Fibroblast of lung (primary cell): ENCODE measurements at regions not wholly inside any gene's neighbourhood (a gene's known extent, or its start where the extent isn't known, plus 50 kb on each side); places are given as distances from the start of the nearest gene placed in this dataset.

ENCODE experiments used
- DNase-seq, 2 donors: peaks; one replicate each; pipeline versions ENCODE4 v3.0.0 to v3.0.0-alpha.2; 2010; ENCODE audit warnings: low read depth in 2 of 2
- H2AFZ ChIP-seq: 2 replicates; pipeline ENCODE4 v1.5.1; 2012; ENCODE audit warnings: low read length, control low read depth, inconsistent platforms
- H3K27ac ChIP-seq: 2 replicates; pipeline ENCODE4 v1.5.1; 2011; ENCODE audit warnings: low read length, control low read depth; ENCODE audit not compliant: insufficient read depth
- H3K27me3 ChIP-seq: 2 replicates; pipeline ENCODE4 v1.5.1; 2011; ENCODE audit warnings: mild to moderate bottlenecking, low read length; ENCODE audit not compliant: control insufficient read depth, insufficient read depth
- H3K36me3 ChIP-seq: 2 replicates; pipeline ENCODE4 v1.5.1; 2011; ENCODE audit warnings: low read length; ENCODE audit not compliant: control insufficient read depth, insufficient read depth
- H3K4me1 ChIP-seq: 2 replicates; pipeline ENCODE4 v1.5.1; 2011; ENCODE audit warnings: low read length; ENCODE audit not compliant: control insufficient read depth, insufficient read depth; ENCODE audit errors: extremely low read depth
- H3K4me2 ChIP-seq: 2 replicates; pipeline ENCODE4 v1.5.1; 2011; ENCODE audit warnings: low read length, control low read depth; ENCODE audit not compliant: insufficient read depth; ENCODE audit errors: extremely low read depth
- H3K4me3 ChIP-seq, 4 experiments: fragments of 200-600 bp in 1 of 4; sonication (generic) in 1 of 4; replicated peaks in 1 of 4; 2 replicates each; pipeline ENCODE4 v1.5.1; 2011 to 2016; ENCODE audit warnings: low read length in 4 of 4, low read depth in 3 of 4, mild to moderate bottlenecking in 3 of 4, control low read depth in 2 of 4, inconsistent platforms in 1 of 4, mixed read lengths in 1 of 4; ENCODE audit not compliant: insufficient read depth in 1 of 4; ENCODE audit errors: control extremely low read depth in 1 of 4
- H3K79me2 ChIP-seq: 2 replicates; pipeline ENCODE4 v1.5.1; 2012; ENCODE audit warnings: mild to moderate bottlenecking, low read length, inconsistent platforms; ENCODE audit not compliant: control insufficient read depth, insufficient read depth
- H3K9ac ChIP-seq: 2 replicates; pipeline ENCODE4 v1.5.1; 2011; ENCODE audit warnings: mild to moderate bottlenecking, low read length, control low read depth; ENCODE audit not compliant: insufficient read depth
- H3K9me3 ChIP-seq: 2 replicates; pipeline ENCODE4 v1.5.1; 2012; ENCODE audit warnings: low read depth, low read length; ENCODE audit not compliant: control insufficient read depth, insufficient read depth
- H4K20me1 ChIP-seq: 2 replicates; pipeline ENCODE4 v1.5.1; 2011; ENCODE audit warnings: low read length; ENCODE audit not compliant: control insufficient read depth, insufficient read depth; ENCODE audit errors: extremely low read depth
- CTCF ChIP-seq, 2 donors: IDR thresholded peaks in 1 of 2; conservative IDR thresholded peaks in 1 of 2; 1 replicate in 1 of 2; 2 replicates in 1 of 2; pipeline ENCODE4 v1.5.1; 2011 to 2012; ENCODE audit warnings: low read length in 2 of 2, control low read depth in 1 of 2, inconsistent platforms in 1 of 2, low read depth in 1 of 2, mild to moderate bottlenecking in 1 of 2
- EZH2 ChIP-seq: IDR thresholded peaks from 2 replicates; pipeline ENCODE4 v1.5.1; 2012; ENCODE audit warnings: low read length, control low read depth, mild to moderate bottlenecking; ENCODE audit errors: missing control alignments

GRCh38 chr4:74624351-74625151, 169.8 kb downstream of the BTC start:
- no peak for TF ChIP-seq CTCF (conservative IDR thresholded peaks at IDR 0.05 in 1 of 2, IDR thresholded peaks at IDR 0.05 in 1 of 2; ENCODE audit: low read depth in 1 of 2, low read length in 2 of 2)
- TF ChIP-seq EZH2: no peak
- H4K20me1 ChIP-seq: no peaks in the 10 kb centered on the region
- no peak overlapping the region for H2AFZ ChIP-seq
- peak overlapping the region; percentile 48 for H3K4me2 ChIP-seq
- H3K27ac ChIP-seq: no peak overlapping the region
- DNase-seq: peak; percentile 95 to 98
- H3K9ac ChIP-seq: no peak overlapping the region
- no peaks in the 10 kb centered on the region for H3K27me3 ChIP-seq
- no peak overlapping the region for H3K4me3 ChIP-seq
- no peaks in the 10 kb centered on the region for H3K36me3 ChIP-seq
- H3K9me3 ChIP-seq: no peaks in the 10 kb centered on the region
- peaks cover 14% of the 10 kb centered on the region for H3K4me1 ChIP-seq
- H3K79me2 ChIP-seq: no peaks in the 10 kb centered on the region

- Histone ChIP-seq H3K27me3 (no peaks in the 10 kb centered on the region), H3K36me3 (no peaks in the 10 kb centered on the region), H4K20me1 (no peaks in the 10 kb centered on the region), H2AFZ (no peak overlapping the region), H3K4me3 (no peak overlapping the region), H3K79me2 (no peaks in the 10 kb centered on the region), H3K9ac (no peak overlapping the region), H3K27ac (no peak overlapping the region), H3K4me2 (no peak overlapping the region), H3K9me3 (no peaks in the 10 kb centered on the region), H3K4me1 (peaks cover 11% of the 10 kb centered on the region)
- TF ChIP-seq EZH2 (no peak), CTCF (conservative IDR thresholded peaks at IDR 0.05 in 1 of 2, IDR thresholded peaks at IDR 0.05 in 1 of 2; ENCODE audit: low read depth in 1 of 2, low read length in 2 of 2) (no peak)
- no peak for DNase-seq
Observed at GRCh38 chr4:74625981-74626380, 168.3 kb downstream of the BTC start.

- H3K27me3 ChIP-seq: no peaks in the 10 kb centered on the region
- H3K4me2 ChIP-seq: no peak overlapping the region
Observed at GRCh38 chr4:74627093-74627492, 167.2 kb downstream of the BTC start.

More at GRCh38 chr4:74627093-74627492, 167.2 kb downstream of the BTC start:
- Histone ChIP-seq H2AFZ (no peak overlapping the region), H3K9me3 (no peaks in the 10 kb centered on the region), H3K4me1 (peaks cover 11% of the 10 kb centered on the region), H3K4me3 (no peak overlapping the region), H3K36me3 (no peaks in the 10 kb centered on the region), H3K79me2 (no peaks in the 10 kb centered on the region), H3K9ac (no peak overlapping the region), H4K20me1 (no peaks in the 10 kb centered on the region), H3K27ac (no peak overlapping the region)
- DNase-seq: no peak
- TF ChIP-seq CTCF (conservative IDR thresholded peaks at IDR 0.05 in 1 of 2, IDR thresholded peaks at IDR 0.05 in 1 of 2; ENCODE audit: low read depth in 1 of 2, low read length in 2 of 2): no peak
- TF ChIP-seq EZH2: no peak
